HG03103 (cell line): ENCODE measurements at regions not wholly inside any gene's neighbourhood (a gene's known extent, or its start where the extent isn't known, plus 50 kb on each side); places are given as distances from the start of the nearest gene placed in this dataset.

ENCODE experiments used
- ATAC-seq: cut with Tn5 transposase; IDR thresholded peaks from one replicate; pipeline ENCODE4 v1.9.1; 2021; ENCODE audit warnings: low read depth; ENCODE audit not compliant: unreplicated experiment

GRCh38 chr1:195045072-195045471 is 1563.2 kb downstream of the KCNT2 start:
- ATAC-seq: no peak

DNA sequence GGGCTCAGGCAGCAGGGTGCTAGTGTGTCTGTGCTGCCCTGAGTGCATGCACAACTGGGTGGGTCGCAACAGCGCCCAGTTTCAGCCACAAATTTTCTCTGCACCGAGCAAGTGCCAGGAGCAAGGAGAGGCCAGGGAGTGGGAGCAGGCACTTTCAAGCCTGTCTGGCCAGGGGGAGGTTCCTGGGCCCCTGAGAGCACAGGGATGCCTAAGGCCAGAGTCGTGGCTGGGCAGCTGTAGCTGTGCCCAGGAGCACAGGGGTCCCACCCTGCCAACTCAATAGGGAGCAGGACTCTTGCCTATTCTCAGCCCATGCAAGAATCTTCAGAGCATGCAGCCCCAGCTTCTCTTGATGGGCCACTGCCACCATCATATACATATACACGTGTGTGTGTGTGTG is 1577.4 kb downstream of the KCNT2 start:
- no peak for ATAC-seq

DNA sequence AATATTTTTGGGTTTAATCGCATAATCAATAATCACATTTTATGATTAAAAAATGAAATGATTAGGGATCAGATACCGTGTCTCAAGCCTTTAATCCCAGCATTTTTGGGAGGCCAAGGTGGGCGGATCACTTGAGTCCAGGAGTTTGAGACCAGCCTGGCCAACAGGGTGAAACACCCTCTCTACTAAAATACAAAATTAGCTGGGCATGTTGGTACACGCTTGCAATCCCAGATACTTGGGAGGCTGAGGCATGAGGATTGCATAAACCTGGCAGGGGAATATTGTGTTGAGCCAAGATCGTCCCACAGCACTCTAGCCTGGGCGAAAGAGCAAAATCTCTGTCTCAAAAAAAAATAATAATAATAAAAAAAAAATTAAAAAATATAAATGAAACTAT is 1581.4 kb downstream of the KCNT2 start:
- no peak for ATAC-seq

DNA sequence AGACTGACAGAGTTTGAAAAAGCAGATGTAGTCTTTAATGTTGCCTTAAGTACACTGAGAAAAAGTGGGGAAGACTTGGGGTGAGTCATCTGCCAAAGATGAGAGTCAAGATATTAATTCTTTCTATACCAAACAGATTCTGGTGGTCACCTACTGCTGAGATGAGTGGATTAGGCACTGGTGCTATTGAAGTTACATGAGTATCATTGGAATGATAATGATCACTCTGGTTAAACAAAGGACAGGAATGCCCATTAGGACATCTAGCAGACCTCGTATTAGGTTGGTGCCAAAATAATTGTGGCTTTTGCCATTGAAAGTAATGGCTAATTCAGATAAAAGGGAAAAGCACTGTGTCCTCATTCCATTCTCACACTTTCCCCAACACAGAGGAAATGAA is 1588.9 kb downstream of the KCNT2 start:
- no peak for ATAC-seq

DNA sequence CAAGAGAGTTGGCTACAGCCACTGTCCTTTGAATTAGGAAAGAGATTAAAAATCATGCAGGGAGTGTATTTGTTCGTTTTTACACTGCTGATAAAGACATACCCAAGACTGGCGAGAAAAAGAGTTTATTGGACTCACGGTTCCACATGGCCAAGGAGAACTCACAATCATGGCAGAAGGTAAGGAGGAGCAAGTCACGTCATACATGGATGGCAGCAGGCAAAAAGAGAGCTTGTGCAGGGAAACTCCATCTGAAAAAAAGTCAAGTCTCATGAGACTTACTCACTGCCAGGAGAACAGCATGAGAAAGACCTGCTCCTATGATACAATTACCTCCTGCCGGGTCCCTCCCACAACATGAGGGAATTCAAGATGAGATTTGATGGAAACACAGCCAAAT is 1595.2 kb downstream of the KCNT2 start:
- no peak for ATAC-seq

- no peak for ATAC-seq
These were observed 1602.9 kb downstream of the KCNT2 start for GRCh38 chr1:195005338-195005737.

GRCh38 chr1:194990483-194990882 is 1617.8 kb downstream of the KCNT2 start:
- ATAC-seq: no peak

DNA sequence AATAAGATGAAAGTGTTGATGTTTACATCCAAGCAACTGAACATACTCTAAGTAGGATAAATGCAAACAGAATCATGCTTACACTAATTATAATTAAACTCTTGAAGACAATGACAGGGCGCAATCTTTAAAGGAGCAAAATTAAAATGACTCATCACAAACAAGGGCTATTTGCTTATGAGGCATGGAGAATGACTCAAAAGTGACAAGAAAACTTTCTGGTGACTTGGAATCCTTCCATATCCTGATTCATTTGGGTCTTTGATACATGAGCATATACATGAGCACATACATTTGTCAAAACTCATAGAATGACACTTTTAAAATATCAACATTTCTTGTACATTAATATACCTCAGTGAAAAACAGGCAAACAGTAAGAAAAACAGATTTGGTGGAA is 1632.3 kb downstream of the KCNT2 start:
- no peak for ATAC-seq

DNA sequence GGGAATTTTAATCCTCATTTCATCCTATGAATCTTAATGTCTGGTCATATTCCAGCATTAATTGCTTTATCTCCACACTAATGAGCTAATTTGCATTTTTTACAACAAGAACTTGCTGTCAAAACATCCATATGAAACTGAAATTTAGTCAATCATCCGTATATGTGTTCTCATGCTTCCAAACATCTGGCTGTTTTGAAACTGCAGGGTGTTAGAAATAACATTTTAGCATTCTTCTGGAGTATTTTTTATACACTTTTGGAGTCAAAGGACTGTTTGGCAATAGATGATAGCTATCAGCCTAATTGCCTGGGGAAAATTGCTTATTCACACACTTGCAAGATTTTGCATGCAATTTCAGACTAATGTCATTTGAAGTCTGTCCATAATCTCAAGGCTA is 1639.3 kb downstream of the KCNT2 start:
- ATAC-seq: no peak

DNA sequence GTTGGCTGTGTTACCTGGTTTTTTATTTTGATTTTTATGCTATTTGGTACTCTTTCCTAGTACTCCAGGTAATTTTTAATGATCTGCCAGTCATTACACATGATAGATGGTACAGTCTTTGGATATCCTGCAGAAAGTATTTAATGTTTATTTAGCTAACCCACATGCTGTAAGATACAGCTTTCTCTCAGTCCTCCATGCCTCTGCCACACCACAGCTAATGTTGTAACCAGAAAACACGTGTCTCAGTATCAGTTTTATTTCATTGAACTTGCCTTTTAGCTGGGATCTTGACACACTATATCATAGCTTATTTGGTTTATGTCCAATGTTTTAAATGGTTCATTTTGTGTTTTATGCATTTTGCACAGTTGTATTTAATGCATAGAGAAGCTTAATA is 1648.4 kb downstream of the KCNT2 start:
- no peak for ATAC-seq

GRCh38 chr1:194952171-194952570 is 1656.1 kb downstream of the KCNT2 start:
- no peak for ATAC-seq

- ATAC-seq: no peak
These were observed 1657.7 kb downstream of the KCNT2 start for GRCh38 chr1:194950584-194950983.

DNA sequence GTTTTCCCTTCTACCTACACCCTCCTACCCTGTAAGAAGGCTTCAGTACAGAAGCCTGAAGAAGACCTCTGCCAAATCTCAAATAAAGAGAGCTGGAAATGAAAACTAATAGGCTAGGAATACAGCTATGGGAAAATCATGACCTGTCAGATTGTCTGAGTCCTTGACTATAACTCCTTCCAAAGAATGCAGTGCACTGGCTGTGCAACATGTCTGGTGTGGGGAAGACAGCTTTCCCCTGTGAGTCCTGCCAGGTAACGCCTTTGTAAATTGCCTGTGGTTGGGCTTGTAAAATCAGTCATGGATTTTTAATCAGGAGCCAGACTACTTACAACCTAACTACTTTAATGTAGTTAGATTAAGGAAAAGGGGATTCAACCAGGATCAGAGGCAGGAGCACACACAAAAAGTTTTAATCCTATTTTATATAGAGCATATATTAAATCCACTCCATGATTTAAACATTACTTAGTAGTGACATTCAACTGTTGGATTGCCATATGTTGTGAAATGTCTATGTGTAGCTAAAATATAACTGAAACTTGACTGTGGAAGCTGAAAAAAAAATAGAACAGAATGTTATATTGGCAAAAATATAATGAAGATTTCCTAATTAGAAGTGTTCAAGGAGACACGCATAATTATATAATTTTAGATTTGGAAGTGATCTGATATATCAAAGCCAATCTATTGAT is 1667.8 kb downstream of the KCNT2 start:
- no peak for ATAC-seq

GRCh38 chr1:194935864-194936263 is 1672.4 kb downstream of the KCNT2 start:
- no peak for ATAC-seq

DNA sequence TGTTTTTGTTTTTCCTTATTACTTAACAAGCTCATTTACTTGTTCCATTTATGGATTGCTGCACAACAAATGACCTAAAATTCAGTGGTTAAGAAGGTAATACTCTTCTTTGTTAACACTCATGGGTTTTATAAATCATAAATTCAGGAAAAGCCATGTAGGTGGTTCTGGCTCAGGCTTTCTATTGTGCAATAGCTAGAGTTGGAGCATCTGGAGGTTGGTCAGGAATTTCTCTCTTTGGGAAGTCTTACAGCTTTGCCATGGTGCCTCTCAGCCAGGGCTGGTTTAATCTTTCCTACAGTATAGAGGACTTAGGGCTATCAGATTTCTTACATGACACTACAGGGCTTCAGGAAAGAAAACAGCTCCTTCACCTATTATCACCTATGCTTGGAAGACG is 1677.1 kb downstream of the KCNT2 start:
- ATAC-seq: no peak

DNA sequence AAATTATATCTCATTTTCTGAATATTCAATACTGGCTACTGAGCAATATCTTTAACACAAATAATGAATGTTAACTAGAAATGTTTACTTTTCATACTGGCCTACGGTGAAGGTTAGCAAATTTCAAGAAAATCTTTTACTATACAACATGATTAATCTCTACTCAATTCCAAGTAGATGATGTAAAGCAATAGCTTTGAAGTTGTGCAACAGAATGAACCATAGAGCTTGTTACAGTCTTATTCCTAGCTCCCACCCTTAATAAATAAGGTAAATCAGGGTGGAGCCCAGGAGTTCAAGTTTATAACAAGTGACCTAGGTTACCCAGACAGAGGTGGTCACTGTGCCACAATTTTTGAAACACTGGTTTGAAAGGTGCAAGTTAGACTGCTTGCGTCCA is 1678.1 kb downstream of the KCNT2 start:
- ATAC-seq: no peak

DNA sequence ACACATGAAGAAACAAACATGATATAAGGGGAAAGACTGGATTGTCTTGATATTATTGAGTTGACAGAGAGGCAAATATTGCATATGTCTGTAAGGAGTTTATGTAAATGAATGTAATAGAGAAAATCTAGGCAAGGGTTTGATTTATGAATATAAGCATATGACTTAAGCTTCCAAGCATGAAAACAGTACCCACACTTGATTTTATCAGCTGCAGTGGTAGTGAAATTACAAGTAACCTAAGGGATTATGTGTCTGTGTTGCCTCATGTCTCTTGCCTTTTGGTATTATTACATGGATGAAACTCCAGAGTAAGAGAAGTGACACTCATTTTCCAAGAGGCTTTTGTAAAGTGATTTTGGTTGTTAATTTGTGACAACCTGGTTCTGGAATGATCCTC is 1678.9 kb downstream of the KCNT2 start:
- no peak for ATAC-seq

- ATAC-seq: no peak
These were observed 1689.1 kb downstream of the KCNT2 start for GRCh38 chr1:194919146-194919545.

DNA sequence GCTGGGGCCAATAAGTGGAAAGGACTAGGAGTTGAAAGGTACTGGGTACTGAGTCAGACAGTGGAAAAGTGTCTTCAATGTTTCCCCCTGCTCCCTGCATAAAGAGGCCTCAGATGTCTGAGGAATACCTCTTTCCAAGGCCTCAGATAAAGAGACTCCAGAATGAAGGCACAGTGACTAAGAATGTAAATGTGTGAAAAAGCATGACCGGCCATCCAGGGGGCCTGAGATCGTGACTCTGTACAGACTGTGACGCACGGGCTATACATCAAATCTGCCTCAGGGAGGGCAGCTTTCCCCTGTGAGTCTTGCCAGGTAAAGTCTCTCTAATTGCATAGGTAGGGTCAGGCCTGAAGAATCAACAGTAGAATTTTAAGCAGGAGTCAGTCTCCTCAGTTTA is 1690.5 kb downstream of the KCNT2 start:
- ATAC-seq: no peak

DNA sequence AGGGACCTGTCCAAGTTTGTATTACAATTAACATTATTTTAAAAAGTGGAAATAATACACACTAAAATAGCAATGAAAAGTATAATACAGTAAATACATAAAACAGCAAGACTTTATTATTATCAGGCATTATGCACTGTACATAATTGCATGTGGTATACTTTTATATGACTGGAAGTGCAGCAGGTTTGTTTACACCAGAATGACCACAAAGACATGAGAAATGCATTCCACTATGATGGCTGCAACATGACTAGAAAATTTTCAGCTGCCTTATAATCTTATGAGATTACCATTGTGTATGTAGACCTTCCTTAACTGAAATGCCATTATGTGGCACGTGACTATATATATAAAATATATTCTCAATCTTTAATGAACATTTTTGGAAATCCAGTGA is 1699.6 kb downstream of the KCNT2 start:
- ATAC-seq: no peak

- ATAC-seq: no peak
These were observed 1704.7 kb downstream of the KCNT2 start for GRCh38 chr1:194903524-194903923.

DNA sequence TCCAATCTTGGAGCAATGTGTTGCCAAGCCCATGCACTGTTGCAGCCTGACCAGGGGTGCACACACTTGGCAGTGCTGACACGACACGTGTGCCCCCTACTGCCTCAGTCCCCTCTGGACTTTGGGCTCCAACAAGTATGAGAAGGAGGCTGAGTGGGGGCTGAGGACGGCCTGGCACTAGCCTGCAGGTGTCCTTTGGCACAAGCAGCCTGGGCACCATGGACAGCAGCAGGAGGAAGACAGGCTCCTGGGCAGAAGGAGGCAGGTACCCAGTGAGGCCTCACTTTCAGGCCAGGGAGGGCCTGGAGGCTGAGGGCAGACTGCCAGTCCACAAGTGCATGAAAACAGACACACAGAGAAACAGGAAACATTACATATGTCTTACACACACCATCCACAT is 1702.9 kb upstream of the B3GALT2 start:
- ATAC-seq: no peak

DNA sequence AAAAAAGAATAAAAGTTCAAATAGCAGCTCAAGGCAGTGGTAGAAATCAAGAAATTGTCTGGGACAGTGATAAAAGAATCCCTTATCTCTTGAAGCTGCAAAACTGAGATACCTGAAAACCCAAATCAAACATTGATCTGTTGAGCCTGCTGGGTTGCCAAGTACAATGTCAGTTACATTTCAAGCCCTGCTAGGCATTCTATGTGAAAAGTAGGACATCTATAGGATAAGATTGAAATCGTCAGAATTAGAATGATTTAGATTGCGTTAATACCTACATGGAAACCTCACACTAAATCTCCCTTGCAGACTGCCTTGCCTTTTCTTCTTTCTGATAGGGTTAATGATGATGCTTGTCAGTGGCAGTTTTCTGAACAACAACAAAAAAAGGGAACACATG is 1684.4 kb upstream of the B3GALT2 start:
- ATAC-seq: no peak
